ENCODE measurements at regions not wholly inside any gene's neighbourhood (a gene's known extent, or its start where the extent isn't known, plus 50 kb on each side); places are given as distances from the start of the nearest gene placed in this dataset.

DNA sequence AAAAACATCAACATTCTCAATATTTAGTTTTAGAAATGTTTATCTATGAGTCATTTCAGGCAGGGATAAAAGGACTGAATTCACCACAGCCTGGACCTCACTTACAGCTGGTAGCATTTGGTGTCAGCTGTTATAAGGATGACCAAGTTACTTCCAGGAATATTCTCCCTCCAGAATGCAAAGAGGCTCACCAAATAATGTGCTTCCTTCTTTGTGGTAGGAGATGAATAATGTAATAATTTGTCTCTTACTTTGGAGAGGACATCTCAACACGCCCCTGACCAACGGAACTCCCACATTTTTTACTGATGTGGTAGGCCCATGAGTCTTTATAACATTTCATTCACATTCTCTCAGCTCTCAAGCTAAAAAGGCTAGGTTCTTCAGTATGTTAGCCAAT is 825.9 kb upstream of the GRAMD2B start:
- 62% methylated on average over 2 of the region's 2 CpGs for WGBS

GRCh38 chr5:125600559-125600958 is 822.6 kb upstream of the GRAMD2B start:
- intact Hi-C loops (cut with DNase I): no loop called here
- no peak for DNase-seq (ENCODE audit: extremely low spot score)
- no peak overlapping the region for H3K27ac ChIP-seq (replicated peaks in 1 of 4)
- 96% methylated on average over 1 of the region's 1 CpG for WGBS
- H3K36me3 ChIP-seq: no peaks in the 10 kb centered on the region
- TF ChIP-seq, protein P1, sequence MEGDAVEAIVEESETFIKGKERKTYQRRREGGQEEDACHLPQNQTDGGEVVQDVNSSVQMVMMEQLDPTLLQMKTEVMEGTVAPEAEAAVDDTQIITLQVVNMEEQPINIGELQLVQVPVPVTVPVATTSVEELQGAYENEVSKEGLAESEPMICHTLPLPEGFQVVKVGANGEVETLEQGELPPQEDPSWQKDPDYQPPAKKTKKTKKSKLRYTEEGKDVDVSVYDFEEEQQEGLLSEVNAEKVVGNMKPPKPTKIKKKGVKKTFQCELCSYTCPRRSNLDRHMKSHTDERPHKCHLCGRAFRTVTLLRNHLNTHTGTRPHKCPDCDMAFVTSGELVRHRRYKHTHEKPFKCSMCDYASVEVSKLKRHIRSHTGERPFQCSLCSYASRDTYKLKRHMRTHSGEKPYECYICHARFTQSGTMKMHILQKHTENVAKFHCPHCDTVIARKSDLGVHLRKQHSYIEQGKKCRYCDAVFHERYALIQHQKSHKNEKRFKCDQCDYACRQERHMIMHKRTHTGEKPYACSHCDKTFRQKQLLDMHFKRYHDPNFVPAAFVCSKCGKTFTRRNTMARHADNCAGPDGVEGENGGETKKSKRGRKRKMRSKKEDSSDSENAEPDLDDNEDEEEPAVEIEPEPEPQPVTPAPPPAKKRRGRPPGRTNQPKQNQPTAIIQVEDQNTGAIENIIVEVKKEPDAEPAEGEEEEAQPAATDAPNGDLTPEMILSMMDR (IDR thresholded peaks at IDR 0.05): no peak
- TF ChIP-seq EP300 (IDR thresholded peaks at IDR 0.05): no peak
- TF ChIP-seq POLR2AphosphoS5 (IDR thresholded peaks at IDR 0.05): no peak
- TF ChIP-seq POLR2A (IDR thresholded peaks at IDR 0.05; ENCODE audit: low read depth): no peak
- H3K9me3 ChIP-seq: no peaks in the 10 kb centered on the region
- peaks cover 0 to under 1% (median 0%) of the 10 kb centered on the region in 4 donors for H3K4me1 ChIP-seq
- no peak overlapping the region for H3K4me3 ChIP-seq
- no peaks in the 10 kb centered on the region for H3K27me3 ChIP-seq

More for the DNA sequence above, 825.9 kb upstream of the GRAMD2B start:
- H3K9me3 ChIP-seq: no peaks in the 10 kb centered on the region
- H3K27ac ChIP-seq (replicated peaks in 1 of 4): no peak overlapping the region
- TF ChIP-seq POLR2A (IDR thresholded peaks at IDR 0.05; ENCODE audit: low read depth): no peak
- TF ChIP-seq, protein P1 (IDR thresholded peaks at IDR 0.05): no peak
- no peak for TF ChIP-seq POLR2AphosphoS5 (IDR thresholded peaks at IDR 0.05)
- no peak for TF ChIP-seq EP300 (IDR thresholded peaks at IDR 0.05)
- H3K27me3 ChIP-seq: no peaks in the 10 kb centered on the region
- H3K4me3 ChIP-seq: no peak overlapping the region
- intact Hi-C loops (cut with DNase I): no loop called here
- peaks cover 0 to 5% (median 0%) of the 10 kb centered on the region in 4 donors for H3K4me1 ChIP-seq
- no peak for DNase-seq (ENCODE audit: extremely low spot score)
- no peaks in the 10 kb centered on the region for H3K36me3 ChIP-seq

DNA sequence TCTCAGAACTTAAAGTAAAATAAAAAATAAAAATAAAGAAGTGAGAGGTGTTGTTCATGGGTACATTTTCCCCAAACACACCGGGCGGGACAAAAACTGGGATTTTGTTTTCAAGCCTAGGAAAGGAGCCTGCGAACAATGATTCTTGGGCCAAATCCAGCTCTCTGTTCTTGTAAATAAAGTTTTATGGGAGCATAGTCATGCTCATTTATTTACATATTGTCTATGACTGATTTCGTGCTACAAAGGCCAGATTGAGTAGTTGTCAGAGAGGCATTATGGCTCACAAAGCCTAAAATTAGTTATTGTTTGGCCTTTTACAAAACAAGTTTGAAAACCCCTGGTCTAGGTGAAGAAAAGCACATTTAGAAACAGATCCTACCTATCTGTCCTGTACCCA is 821.0 kb upstream of the GRAMD2B start:
- WGBS: 82% methylated on average over 4 of the region's 4 CpGs
- Histone ChIP-seq H3K4me1 (no peaks in the 10 kb centered on the region), H3K9me3 (no peaks in the 10 kb centered on the region), H3K36me3 (no peaks in the 10 kb centered on the region), H3K4me3 (no peak overlapping the region), H3K27me3 (no peaks in the 10 kb centered on the region), H3K27ac (replicated peaks in 1 of 4) (no peak overlapping the region)
- DNase-seq (ENCODE audit: extremely low spot score): no peak
- intact Hi-C loops (cut with DNase I): no loop called here
- no peak for TF ChIP-seq EP300 (IDR thresholded peaks at IDR 0.05)
- TF ChIP-seq, protein P1 (IDR thresholded peaks at IDR 0.05): no peak
- no peak for TF ChIP-seq POLR2AphosphoS5 (IDR thresholded peaks at IDR 0.05)
- no peak for TF ChIP-seq POLR2A (IDR thresholded peaks at IDR 0.05; ENCODE audit: low read depth)

- Histone ChIP-seq H3K4me3 (no peak overlapping the region), H3K4me1 (no peaks in the 10 kb centered on the region), H3K27me3 (no peaks in the 10 kb centered on the region), H3K36me3 (no peaks in the 10 kb centered on the region), H3K9me3 (no peaks in the 10 kb centered on the region), H3K27ac (replicated peaks in 1 of 4) (no peak overlapping the region)
- intact Hi-C loops (cut with DNase I): no loop called here
- WGBS: 96% methylated on average over 3 of the region's 3 CpGs
- no peak for DNase-seq (ENCODE audit: extremely low spot score)
- no peak for TF ChIP-seq POLR2AphosphoS5 (IDR thresholded peaks at IDR 0.05)
- no peak for TF ChIP-seq POLR2A (IDR thresholded peaks at IDR 0.05; ENCODE audit: low read depth)
- TF ChIP-seq, protein P1 (IDR thresholded peaks at IDR 0.05): no peak
- TF ChIP-seq EP300 (IDR thresholded peaks at IDR 0.05): no peak
These were observed 819.9 kb upstream of the GRAMD2B start for GRCh38 chr5:125603321-125603720.

- 98% methylated on average over 3 of the region's 3 CpGs for WGBS
- Histone ChIP-seq H3K36me3 (no peaks in the 10 kb centered on the region), H3K4me3 (no peak overlapping the region), H3K4me1 (no peaks in the 10 kb centered on the region), H3K9me3 (no peaks in the 10 kb centered on the region), H3K27me3 (no peaks in the 10 kb centered on the region), H3K27ac (replicated peaks in 1 of 4) (no peak overlapping the region)
- TF ChIP-seq EP300 (IDR thresholded peaks at IDR 0.05) (no peak), POLR2A (IDR thresholded peaks at IDR 0.05; ENCODE audit: low read depth) (no peak), POLR2AphosphoS5 (IDR thresholded peaks at IDR 0.05) (no peak)
- TF ChIP-seq, protein P1 (IDR thresholded peaks at IDR 0.05): no peak
- no peak for DNase-seq (ENCODE audit: extremely low spot score)
- intact Hi-C loops (cut with DNase I): no loop called here
These were observed 819.1 kb upstream of the GRAMD2B start for GRCh38 chr5:125604104-125604503.

Data from esophagus muscularis mucosa (tissue), 4 donors.